Dedifferentiated amniotic fluid mesenchymal stem cell (primary cell): ENCODE measurements at regions not wholly inside any gene's neighbourhood (a gene's known extent, or its start where the extent isn't known, plus 50 kb on each side); places are given as distances from the start of the nearest gene placed in this dataset.
"Not testable (repeated sequence)": the region's sequence is repeated elsewhere in the genome, so short reads cannot be mapped to it uniquely, and the experiment has no call there.

ENCODE experiments used
- DNase-seq: peaks from one replicate; pipeline ENCODE4 v3.0.0-alpha.2; 2016; ENCODE audit errors: extremely low spot score

GRCh38 chr2:113341191-113341869 lies 62.6 kb upstream of the PAX8 start:
- DNase-seq = no peak

- no peak for DNase-seq
Measured at GRCh38 chr2:113337809-113338208, 59.1 kb upstream of the PAX8 start.

GRCh38 chr2:113336040-113336439 lies 57.3 kb upstream of the PAX8 start:
- DNase-seq = peak; percentile 60

- DNase-seq = no peak
Measured at GRCh38 chr2:113334147-113334546, 55.4 kb upstream of the PAX8 start.

- DNase-seq = not testable (repeated sequence)
Measured at GRCh38 chr2:113333735-113334134, 55.0 kb upstream of the PAX8 start.

- not testable (repeated sequence) for DNase-seq
Measured at GRCh38 chr2:113330060-113330767, 51.5 kb upstream of the PAX8 start.

GRCh38 chr2:113328973-113329372 lies 50.3 kb upstream of the PAX8 start:
- peak; percentile 46 for DNase-seq

- DNase-seq = not testable (repeated sequence)
Measured at GRCh38 chr2:113328572-113328971, 49.9 kb upstream of the PAX8 start.
